ENCODE measurements at regions not wholly inside any gene's neighbourhood (a gene's known extent, or its start where the extent isn't known, plus 50 kb on each side); places are given as distances from the start of the nearest gene placed in this dataset.

- TF ChIP-seq POLR2AphosphoS5 (IDR thresholded peaks at IDR 0.05): no peak
- no peak for TF ChIP-seq POLR2A (IDR thresholded peaks at IDR 0.05)
- no peak for TF ChIP-seq CTCF (IDR thresholded peaks at IDR 0.05 in 8 of 11, conservative IDR thresholded peaks at IDR 0.05 in 3 of 11)
These were observed 134.1 kb downstream of the GASK1B start for GRCh38 chr4:158038718-158039117.

Data from spleen (tissue), 7 donors.